HG02870 (cell line): ENCODE measurements at regions not wholly inside any gene's neighbourhood (a gene's known extent, or its start where the extent isn't known, plus 50 kb on each side); places are given as distances from the start of the nearest gene placed in this dataset.

Source experiments
- ATAC-seq: cut with Tn5 transposase; IDR thresholded peaks from one replicate; pipeline ENCODE4 v1.9.1; 2021; ENCODE audit warnings: mild to moderate bottlenecking, moderate library complexity; ENCODE audit not compliant: unreplicated experiment

DNA sequence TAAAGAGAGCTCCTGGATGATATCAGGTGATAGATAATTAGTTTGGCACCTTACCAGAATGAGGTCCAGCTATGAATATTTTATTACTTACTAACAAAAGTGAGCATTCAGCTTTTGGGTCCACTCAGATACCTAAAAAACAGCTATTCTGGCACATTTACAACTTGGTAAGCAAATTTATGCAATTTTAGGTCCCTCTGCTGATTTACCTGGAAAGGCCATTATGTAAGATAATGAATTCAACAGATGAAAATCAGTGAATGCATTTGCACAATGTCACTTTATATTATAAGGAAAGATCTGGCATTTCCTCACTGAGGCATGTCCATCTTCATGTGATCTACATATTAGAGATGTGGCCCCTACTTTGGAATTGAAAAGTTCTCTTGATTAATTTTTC lies 517.0 kb downstream of the SPRY1 start:
- ATAC-seq, result no peak

DNA sequence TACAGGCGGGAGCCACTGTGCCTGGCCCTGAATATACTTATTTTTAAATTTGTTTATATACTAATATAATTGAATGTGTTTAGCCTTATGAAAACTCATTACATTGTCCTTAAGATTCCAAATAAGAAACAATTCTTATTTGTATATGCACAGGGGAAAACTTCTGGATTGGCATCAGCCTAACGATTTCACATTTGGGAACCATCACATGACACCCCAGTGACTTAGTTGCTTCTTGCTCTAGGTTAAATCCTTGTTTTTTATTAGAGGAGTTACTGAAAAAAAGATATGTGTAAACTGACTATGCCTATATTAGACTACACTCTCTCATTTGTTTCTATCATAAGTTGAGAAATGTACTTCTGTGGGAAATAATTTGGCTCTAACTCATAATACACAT lies 520.2 kb downstream of the SPRY1 start:
- ATAC-seq, result no peak

DNA sequence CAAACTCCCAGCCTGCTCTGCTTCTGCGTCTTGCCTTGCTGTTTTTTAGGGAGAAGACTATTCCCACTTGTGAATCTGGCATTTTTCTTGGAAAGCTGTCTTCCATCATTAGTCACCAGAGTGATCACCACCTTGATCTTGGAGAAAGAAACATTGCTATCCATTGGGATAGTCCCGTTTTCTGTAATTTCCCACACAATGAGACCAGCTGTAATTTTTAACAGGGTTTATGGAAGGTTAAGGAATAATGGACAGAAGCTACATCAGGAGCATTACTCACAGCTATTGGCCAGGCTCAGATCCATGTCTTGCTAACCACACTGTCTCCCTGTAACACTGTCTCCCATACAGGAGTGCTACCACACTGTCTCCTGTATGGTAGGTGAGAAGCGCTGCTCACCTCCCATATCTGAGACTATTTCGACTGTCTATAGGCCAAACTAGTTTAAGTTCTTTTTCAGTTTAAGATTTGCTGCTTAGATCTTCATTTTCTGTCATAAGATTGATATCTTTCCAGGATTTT lies 523.0 kb downstream of the SPRY1 start:
- ATAC-seq, result no peak

DNA sequence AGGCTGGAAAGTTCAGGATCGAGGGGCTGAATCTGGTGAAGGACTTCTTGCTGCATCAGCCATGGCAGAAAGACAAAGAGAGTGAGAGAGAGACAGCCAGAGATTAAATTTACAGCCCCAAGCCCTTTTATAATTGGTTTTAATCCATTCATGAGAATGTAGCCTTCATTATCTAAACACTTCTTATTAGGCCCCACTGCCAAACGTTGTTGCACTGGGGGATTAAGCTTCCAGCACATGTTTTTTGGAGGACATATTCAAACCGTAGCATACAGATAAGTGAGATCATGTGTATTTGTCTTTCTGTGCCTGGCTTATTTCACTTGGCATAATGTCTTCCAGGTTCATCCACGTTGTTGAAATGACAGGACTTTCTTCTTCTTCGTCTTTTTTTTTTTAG lies 524.7 kb downstream of the SPRY1 start:
- ATAC-seq, result no peak

DNA sequence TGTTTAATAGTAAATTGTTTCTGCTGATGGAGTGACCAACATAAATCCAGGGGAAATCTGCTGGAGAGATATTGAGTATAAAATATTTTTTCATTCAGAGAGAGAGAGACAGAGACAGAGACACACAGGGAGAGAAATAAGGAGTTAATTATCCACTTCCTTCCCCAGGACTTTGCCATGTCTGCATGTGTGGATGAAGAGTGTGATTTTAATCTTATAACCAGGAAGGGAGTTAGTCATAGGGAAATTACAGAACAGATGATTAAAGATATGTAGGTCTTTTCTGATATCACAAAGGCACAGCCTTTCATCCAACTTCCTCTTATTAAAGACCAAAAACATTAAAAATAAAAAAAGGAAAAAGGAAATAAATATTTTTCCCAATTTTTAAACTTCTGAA lies 526.3 kb downstream of the SPRY1 start:
- ATAC-seq, result no peak

DNA sequence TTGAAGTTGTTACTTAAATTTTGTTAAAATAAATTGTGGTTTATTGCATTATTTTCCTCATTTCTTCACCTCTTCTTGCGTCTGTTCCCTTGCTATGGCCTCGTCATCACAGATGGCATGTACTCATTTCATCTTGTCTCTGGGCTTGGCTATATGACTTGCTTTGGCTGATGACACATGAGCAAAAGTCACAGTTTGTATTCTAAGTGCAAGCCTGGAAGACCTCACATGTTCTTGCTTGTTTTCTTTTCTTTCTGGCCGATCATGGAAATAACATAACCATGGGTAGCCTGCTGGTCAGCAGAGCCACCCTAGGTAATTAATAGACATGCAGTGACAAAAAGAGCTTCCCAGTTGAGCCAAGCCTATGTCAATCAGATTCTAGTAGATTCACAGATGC lies 527.9 kb downstream of the SPRY1 start:
- ATAC-seq, result no peak

DNA sequence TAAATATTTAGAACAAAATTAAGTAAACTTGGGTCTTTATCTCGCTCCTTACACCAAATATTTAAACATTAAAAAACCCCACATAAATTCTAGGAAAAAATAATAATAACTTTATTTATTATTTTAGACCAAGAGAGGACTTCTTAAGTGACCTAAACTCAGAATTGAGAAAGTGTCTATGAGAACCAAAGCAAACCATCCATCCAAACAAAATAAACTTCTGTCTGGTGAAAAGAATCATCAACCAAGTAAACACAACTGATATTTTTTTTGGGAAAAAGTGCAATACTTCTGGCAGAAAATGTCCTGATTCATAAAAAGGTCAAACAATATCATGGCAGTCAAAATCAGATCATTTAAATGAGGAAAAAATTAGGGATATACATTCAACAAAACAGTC lies 533.0 kb downstream of the SPRY1 start:
- ATAC-seq, result no peak

DNA sequence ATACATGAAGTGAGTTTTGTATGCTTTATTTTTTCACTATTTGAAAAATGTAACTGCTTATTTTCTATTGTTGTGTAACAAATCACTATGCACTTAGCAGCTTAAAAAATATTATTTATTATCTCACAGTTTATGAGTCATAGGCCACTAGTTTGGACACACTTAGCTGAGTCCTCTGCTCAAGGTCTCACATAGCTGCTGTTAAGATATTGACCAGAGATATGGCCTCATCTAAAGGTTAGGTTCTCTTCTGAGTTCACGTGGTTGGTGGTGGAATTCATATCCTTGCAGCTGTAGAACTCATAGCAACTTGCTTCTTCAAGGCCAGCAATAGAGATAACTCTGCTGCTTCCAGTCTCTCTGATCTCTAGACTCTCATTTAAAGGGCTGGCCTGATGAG lies 534.4 kb downstream of the SPRY1 start:
- ATAC-seq, result no peak

DNA sequence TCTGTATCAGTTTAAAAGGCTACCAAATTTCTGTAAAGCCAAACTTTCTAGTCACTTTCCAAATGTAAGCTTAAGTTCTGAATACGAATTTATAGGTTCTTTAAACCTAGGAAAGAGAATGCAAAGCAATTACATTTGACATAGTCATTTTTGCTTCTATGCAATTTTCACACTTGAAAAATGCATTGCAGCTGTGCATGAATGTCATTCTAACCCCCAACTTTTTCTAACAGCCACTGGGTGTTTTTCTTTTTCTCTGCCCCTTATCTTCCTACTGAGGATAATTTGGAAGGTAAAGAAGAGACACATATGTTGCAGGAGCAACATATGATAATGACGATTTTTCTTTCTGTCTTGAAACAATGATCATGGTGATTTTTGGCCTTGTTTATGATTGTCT lies 537.5 kb downstream of the SPRY1 start:
- ATAC-seq, result no peak

DNA sequence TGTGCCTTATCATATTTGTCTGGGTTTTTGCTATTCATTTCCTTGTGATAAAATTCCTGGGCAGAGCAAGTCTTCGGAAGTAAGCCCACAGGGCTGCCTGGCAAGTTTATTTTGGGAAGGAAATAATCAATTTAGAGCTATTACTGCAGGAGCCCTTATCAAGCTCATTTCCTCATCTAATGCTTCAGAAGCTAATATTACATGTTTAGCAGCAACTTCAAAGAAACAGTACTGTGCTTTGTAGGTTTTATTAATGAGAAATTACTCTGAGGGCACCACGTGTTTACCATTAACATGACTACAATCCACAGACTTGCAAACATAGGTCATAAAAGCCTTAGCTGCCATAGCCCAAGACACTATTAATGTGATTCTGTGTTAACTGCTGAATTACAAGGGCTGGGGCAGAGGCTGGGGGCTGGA lies 540.0 kb downstream of the SPRY1 start:
- ATAC-seq, result no peak

DNA sequence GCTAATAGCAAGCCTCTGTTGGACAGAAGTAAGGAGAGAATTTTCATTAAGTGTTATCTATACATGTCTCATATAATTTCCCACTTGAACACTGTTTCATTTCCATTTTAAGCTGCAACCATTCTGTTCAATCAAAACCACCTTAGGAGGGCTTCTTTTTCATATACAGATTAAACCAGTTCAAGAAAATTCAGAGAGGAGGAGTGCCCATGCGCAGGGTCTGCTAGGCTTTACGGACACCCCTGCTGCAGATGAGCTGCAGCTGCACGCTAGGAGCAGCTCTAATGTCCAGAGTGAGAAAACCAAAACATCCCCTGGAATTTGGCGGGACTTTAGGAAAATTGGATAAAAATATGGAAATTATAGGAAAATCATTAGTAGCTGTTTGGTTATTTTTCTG lies 541.0 kb downstream of the SPRY1 start:
- no peak for ATAC-seq

DNA sequence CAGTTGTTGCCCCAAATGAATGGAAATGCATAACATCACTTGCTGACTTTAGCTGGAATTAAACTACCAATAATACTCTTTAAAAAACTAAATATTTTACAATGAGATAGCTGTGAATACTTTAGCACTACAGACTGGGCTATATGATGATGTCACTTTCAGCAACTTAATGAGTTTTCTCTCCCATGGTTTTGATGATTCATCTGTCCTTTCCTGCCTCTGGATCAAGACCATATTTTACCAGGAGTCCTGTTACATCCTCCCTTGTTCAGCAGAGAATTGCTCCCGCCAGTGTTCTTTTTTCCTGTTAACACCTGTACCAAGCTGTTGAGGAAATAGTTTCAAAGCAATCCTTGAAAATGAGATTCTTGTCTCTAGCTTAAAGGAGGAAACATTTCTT lies 543.0 kb downstream of the SPRY1 start:
- ATAC-seq, result no peak

DNA sequence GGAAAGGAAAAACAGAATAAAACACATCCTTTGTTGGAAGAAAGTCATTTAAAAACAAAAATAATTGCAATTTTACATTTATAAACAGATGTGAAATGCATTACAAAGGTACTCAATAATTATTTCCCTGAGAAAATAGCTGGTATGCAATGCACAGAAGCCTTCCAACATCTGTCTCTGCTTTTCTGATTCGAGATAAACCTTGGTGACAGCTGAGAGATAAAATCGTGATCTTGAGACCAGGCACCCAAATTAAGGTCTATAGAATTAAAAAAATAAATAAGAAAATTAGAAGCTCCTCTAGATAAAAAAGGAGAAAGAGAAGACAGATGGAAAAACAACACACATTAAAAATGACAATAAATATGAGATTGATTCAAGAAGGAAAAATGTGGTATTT lies 544.0 kb downstream of the SPRY1 start:
- ATAC-seq, result no peak

DNA sequence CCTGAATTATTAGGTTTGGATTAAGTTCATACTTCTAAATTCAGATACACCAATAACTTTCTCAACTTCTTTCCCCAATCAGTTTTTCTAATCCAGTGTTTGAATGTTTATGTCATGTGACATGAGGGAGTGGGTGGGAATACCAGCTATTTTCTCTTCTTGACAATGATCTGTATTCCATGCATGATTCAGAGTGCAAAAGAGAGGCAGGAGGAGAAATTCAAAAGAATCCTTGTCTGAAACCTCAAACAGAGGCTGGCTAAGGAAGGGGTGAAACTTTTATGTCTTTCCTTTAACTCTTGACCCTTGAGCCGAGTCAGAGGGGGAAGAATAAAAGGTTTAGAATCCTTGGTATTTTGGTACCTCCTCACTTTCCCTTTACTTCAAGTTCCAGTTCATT lies 544.7 kb downstream of the SPRY1 start:
- no peak for ATAC-seq

DNA sequence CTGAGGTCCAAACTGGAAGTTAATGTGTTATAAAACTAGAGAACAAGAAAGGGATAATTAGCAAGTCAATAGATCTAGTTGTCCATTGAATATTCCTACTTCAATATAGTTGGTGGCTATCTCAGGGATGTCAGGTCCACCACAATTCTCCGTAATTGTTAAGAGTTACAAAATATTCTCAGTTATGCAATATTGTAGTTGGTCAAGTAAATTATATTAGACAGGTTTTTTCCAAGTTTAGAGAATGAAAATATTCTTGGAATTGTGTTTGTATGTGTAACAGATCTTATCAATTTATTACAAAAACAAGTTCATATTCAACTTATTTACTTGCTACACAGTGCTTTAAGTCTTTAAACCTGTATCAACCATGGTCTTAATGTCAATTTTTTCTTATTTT lies 547.4 kb downstream of the SPRY1 start:
- ATAC-seq, result no peak

DNA sequence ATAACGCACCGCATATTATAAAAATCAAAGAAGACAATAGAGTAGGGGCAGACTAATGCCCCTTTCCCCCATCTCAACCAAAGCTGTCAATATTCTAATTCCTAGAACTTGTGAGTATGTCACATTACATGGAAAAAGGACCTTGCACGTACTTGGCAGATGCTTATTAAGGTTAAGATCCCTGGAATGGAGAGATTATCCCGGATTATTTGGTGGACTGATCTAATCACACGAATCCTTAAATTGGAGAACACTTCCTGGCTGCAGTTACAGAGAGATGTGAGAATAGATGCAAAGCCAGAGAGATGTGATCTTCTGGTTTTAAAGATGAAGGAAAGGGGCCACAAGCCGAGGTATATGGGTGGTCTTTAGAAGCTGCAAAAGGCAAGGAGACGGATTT lies 548.7 kb downstream of the SPRY1 start:
- no peak for ATAC-seq

DNA sequence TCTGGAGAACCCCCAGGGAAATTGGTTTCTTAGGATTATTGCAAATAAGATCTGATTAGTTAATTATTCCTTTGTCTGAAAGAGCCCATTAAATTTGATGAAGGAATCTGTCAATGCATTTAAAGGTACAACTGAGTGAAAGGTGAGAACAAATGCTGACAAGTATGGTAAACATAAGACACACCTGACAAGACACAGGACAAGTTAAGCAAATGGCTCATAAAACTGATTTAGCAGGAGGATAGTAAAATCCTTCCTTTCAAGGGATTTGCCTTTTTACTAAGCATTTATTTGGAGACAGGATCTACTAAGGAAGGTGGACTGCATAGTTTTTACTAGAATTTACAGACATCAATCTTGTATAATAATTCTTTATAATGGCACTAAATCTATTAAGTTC lies 553.9 kb downstream of the SPRY1 start:
- no peak for ATAC-seq

DNA sequence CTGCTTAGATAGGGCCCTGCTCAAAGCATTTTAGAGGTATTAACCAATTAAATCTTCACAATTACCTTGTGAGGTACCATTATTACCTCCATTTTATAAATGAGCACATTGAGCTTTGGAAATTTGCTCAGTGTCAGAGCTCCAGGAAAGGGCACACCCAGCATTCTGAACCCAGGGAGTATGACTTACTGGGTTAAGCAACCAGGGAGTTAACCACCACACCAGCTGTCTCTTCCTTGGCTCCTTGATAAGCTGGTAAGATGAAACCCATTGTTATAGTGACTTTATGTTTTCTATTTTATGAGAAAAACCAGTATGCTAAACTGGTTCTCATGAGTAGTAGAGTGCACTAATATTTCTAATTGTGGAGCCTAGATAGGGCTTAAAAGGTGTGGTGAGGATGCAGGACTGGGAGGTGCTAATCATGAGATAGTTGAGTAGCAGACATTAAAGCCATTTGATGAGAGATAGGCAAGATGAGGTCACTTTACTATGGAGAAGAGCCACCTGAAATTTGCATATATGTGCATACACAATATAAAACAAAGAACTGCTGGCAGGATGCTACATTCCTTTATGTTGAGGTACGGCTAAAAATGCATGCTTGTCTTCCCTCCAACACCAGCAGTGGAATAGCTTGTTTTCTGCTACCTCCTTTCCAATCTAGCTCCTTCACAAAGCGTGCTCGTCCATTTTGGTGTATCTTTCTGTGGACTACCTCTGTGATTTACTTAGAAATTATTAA lies 556.1 kb downstream of the SPRY1 start:
- no peak for ATAC-seq

DNA sequence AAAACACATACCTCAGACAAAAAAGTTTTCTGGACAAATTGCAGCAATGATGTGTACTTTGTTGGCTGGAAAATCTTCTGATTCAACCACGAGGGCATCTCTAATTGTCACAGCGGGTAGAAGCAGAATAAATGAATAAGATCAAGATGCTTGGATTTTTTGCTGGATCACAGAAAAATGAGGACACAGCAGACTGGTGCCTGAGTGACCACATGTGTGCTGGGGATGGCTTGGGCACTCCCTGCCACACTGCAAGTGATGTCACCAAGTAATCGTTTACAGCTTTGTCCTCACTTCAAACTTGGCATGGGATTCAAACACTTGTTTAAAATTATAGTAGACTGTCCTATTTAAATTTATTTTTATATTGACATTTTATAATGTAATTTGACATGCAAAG lies 557.0 kb downstream of the SPRY1 start:
- ATAC-seq, result no peak

DNA sequence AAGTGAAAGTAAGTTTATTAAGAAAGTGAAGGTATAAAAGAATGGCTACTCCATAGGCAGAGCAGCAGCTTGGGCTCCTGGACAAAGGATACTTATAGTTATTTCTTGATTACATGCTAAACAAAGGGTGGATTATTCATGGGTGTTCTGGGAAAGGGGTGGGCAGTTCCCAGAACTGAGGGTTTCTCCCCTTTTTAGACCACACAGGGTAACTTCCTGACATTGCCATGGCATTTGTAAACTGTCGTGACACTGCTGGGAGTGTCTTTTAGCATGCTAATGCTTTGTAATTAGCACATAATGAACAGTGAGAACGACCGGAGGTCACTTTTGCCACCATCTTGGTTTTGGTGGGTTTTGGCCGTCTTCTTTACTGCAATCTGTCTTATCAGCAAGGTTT lies 557.6 kb downstream of the SPRY1 start:
- no peak for ATAC-seq

DNA sequence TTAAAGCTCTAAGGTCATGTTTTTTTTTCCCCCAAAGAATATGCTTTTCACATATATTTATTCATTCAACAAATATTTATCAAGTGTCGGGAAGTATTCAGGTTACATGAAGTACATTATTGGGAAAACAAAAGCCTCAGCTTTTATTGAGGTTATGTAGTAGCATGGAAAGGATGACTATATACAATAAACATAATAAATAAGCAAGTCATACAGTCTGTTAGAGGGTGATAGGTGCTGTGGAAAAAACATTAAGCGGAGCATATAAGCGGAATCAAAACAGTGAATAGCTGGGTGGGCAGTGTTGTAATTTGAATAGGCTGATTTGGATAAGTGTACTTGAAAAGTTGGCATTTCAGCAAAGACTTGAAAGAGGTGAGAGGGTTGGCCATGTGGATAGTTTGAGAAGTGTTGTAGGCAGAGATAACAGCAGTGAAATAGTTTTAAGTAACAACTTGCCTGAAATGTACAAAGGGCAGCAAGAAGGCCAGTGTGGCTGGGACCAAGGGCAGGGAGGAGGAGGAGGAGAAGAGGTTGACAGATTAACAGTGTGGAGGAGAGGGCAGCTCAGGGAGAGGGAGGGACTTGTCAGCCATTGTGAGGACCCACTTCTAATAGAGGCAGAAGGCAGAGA lies 558.7 kb downstream of the SPRY1 start:
- ATAC-seq, result no peak

DNA sequence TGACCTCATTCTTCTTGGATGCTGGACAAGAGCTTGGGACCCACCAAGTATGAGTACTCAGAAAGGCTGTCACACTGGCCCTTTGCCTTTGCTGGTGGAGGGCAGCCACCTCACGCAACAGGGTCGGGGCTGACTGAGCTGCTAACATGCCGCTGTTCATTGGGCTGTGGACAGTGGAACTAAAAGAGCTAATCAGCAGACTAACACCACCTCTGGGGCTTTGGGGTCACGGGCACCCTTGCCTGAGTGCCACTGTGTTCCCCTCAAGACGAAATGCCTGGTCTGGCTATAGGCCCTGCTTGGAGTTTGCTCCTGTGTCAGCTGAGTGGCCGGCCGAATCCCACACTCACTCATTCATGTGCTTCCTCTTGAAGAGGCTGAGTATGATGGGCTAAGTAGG lies 559.6 kb downstream of the SPRY1 start:
- no peak for ATAC-seq
